IMR-90 (cell line): ENCODE measurements at regions not wholly inside any gene's neighbourhood (a gene's known extent, or its start where the extent isn't known, plus 50 kb on each side); places are given as distances from the start of the nearest gene placed in this dataset.

ENCODE experiments used
- ATAC-seq: fragments of 200-7000 bp; cut with Tn5 transposase; 2 replicates; pipeline ENCODE4 v1.9.1; 2020; ENCODE audit warnings: low read depth, mild to moderate bottlenecking, moderate library complexity
- BruUV-seq: library from RNA; stranded (reverse); fragments of 400-500 nt; replicated peaks from 2 replicates; lab custom pipeline; 2021; lab: Mats Ljungman, UMichigan
- CTCF ChIA-PET: fragments of 300-600 bp; formaldehyde crosslinking; extraction: SDS; loops from one replicate; lab custom pipeline; 2021; ENCODE audit warnings: antibody characterized with exemption; lab: Yijun Ruan, JAX
- POLR2A ChIA-PET: fragments of 300-600 bp; sonication (Branson Sonifier 250); formaldehyde crosslinking; loops from one replicate; lab custom pipeline; 2022; ENCODE audit warnings: antibody characterized with exemption; ENCODE audit not compliant: unreplicated experiment; lab: Charles Lee
- DNase-seq: peaks from one replicate; pipeline ENCODE4 v3.0.0; 2013
- H2AFZ ChIP-seq: replicated peaks from 2 replicates; pipeline ENCODE3; 2013; ENCODE audit warnings: low read length, mild to moderate bottlenecking; ENCODE audit not compliant: poor library complexity
- H2AK5ac ChIP-seq: 2 replicates; pipeline ENCODE4 v1.6.1; 2013; ENCODE audit warnings: low read depth, low read length, inconsistent platforms
- H2AK9ac ChIP-seq: replicated peaks from 2 replicates; pipeline ENCODE3; 2013; ENCODE audit warnings: mild to moderate bottlenecking, low read depth, low read length, moderate library complexity; ENCODE audit not compliant: poor library complexity
- H2BK120ac ChIP-seq: 2 replicates; pipeline ENCODE4 v1.6.1; 2013; ENCODE audit warnings: low read depth, low read length, inconsistent platforms
- H2BK15ac ChIP-seq: 3 replicates; pipeline ENCODE4 v1.6.1; 2013; ENCODE audit warnings: low read depth, low read length, inconsistent platforms
- H2BK20ac ChIP-seq: 2 replicates; pipeline ENCODE4 v1.6.1; 2013; ENCODE audit warnings: low read depth, mild to moderate bottlenecking, inconsistent platforms, low read length, moderate library complexity
- H2BK5ac ChIP-seq: 2 replicates; pipeline ENCODE4 v1.6.1; 2013; ENCODE audit warnings: mild to moderate bottlenecking, low read depth, low read length, inconsistent platforms; ENCODE audit not compliant: poor library complexity, severe bottlenecking
- H3K14ac ChIP-seq: replicated peaks from 2 replicates; pipeline ENCODE4 v1.6.1; 2013; ENCODE audit warnings: low read depth, low read length, inconsistent platforms
- H3K18ac ChIP-seq: 2 replicates; pipeline ENCODE4 v1.6.1; 2013; ENCODE audit warnings: low read depth, low read length, control low read depth
- H3K23ac ChIP-seq: 2 replicates; pipeline ENCODE4 v1.6.1; 2013; ENCODE audit warnings: low read depth, low read length, inconsistent platforms
- H3K27ac ChIP-seq: 2 replicates; pipeline ENCODE4 v1.5.1; 2013; ENCODE audit warnings: mild to moderate bottlenecking, control low read depth, low read length; ENCODE audit not compliant: insufficient read depth
- H3K27me3 ChIP-seq: 2 replicates; pipeline ENCODE4 v1.6.1; 2013; ENCODE audit warnings: low read length; ENCODE audit not compliant: control insufficient read depth, insufficient read depth
- H3K36me3 ChIP-seq: 2 replicates; pipeline ENCODE4 v1.6.1; 2013; ENCODE audit warnings: low read length, mixed read lengths; ENCODE audit not compliant: control insufficient read depth, insufficient read depth
- H3K4ac ChIP-seq: 2 replicates; pipeline ENCODE4 v1.6.1; 2013; ENCODE audit warnings: low read depth, low read length, inconsistent platforms
- H3K4me1 ChIP-seq: 2 replicates; pipeline ENCODE4 v1.6.1; 2013; ENCODE audit warnings: low read length, mixed read lengths; ENCODE audit not compliant: control insufficient read depth, insufficient read depth
- H3K4me2 ChIP-seq: 2 replicates; pipeline ENCODE4 v1.6.1; 2013; ENCODE audit warnings: low read depth, mild to moderate bottlenecking, control low read depth, low read length, moderate library complexity
- H3K4me3 ChIP-seq: 2 replicates; pipeline ENCODE4 v1.5.1; 2013; ENCODE audit warnings: low read depth, mild to moderate bottlenecking, control low read depth, low read length, moderate library complexity; ENCODE audit not compliant: insufficient read depth
- H3K56ac ChIP-seq: 2 replicates; pipeline ENCODE4 v1.6.1; 2013; ENCODE audit warnings: low read length, inconsistent platforms; ENCODE audit not compliant: insufficient read depth; ENCODE audit errors: extremely low read depth
- H3K79me1 ChIP-seq, 2 experiments: 2 replicates each; pipeline ENCODE4 v1.6.1; 2013; ENCODE audit warnings: low read length in 2 of 2, inconsistent platforms in 1 of 2, low read depth in 1 of 2
- H3K9ac ChIP-seq: 2 replicates; pipeline ENCODE4 v1.6.1; 2013; ENCODE audit warnings: low read depth, low read length, control low read depth
- H3K9me1 ChIP-seq: 2 replicates; pipeline ENCODE4 v1.6.1; 2013; ENCODE audit warnings: low read length, inconsistent platforms; ENCODE audit not compliant: insufficient read depth
- H3K9me3 ChIP-seq: 2 replicates; pipeline ENCODE4 v1.6.1; 2013; ENCODE audit warnings: low read length; ENCODE audit not compliant: control insufficient read depth, insufficient read depth
- H4K20me1 ChIP-seq: 2 replicates; pipeline ENCODE4 v1.6.1; 2013; ENCODE audit warnings: low read length, inconsistent platforms; ENCODE audit not compliant: insufficient read depth
- H4K5ac ChIP-seq: 2 replicates; pipeline ENCODE4 v1.6.1; 2013; ENCODE audit warnings: mild to moderate bottlenecking, low read depth, low read length, control low read depth
- H4K8ac ChIP-seq, 2 experiments: 2 replicates each; pipeline ENCODE4 v1.6.1; 2013; ENCODE audit warnings: low read depth in 2 of 2, low read length in 2 of 2, control low read depth in 1 of 2, inconsistent platforms in 1 of 2
- H4K91ac ChIP-seq: 2 replicates; pipeline ENCODE4 v1.6.1; 2013; ENCODE audit warnings: low read depth, low read length, inconsistent platforms; ENCODE audit not compliant: insufficient read depth
- BHLHE40 ChIP-seq: fragments of 150-350 bp; IDR thresholded peaks from 2 replicates; pipeline ENCODE4 v1.6.1; 2016; ENCODE audit warnings: mild to moderate bottlenecking, low read depth, low read length
- CEBPB ChIP-seq: IDR thresholded peaks from 2 replicates; pipeline ENCODE4 v1.6.1; 2012; ENCODE audit warnings: low read depth, low read length, improper control_type of control experiment
- CHD1 ChIP-seq: IDR thresholded peaks from 2 replicates; pipeline ENCODE4 v1.6.1; 2012; ENCODE audit warnings: low read depth, low read length, improper control_type of control experiment
- FOS ChIP-seq: fragments of 150-350 bp; IDR thresholded peaks from 2 replicates; pipeline ENCODE4 v1.6.1; 2016; ENCODE audit warnings: low read depth, low read length
- MAFK ChIP-seq: IDR thresholded peaks from 2 replicates; pipeline ENCODE4 v1.6.1; 2012; ENCODE audit warnings: low read depth, low read length, improper control_type of control experiment
- MAZ ChIP-seq: IDR thresholded peaks from 2 replicates; pipeline ENCODE4 v1.6.1; 2012; ENCODE audit warnings: low read depth, mild to moderate bottlenecking, low read length, improper control_type of control experiment, moderate library complexity, borderline replicate concordance
- MXI1 ChIP-seq: IDR thresholded peaks from 2 replicates; pipeline ENCODE4 v1.6.1; 2012; ENCODE audit warnings: low read depth, mild to moderate bottlenecking, low read length, moderate library complexity, borderline replicate concordance
- NFE2L2 ChIP-seq: fragments of 150-350 bp; IDR thresholded peaks from 2 replicates; pipeline ENCODE4 v1.6.1; 2016; ENCODE audit warnings: low read depth, mild to moderate bottlenecking, low read length
- POLR2A ChIP-seq: IDR thresholded peaks from 2 replicates; pipeline ENCODE4 v1.6.1; 2012; ENCODE audit warnings: mild to moderate bottlenecking, low read depth, low read length
- RAD21 ChIP-seq: IDR thresholded peaks from 2 replicates; pipeline ENCODE4 v1.6.1; 2012; ENCODE audit warnings: low read length, improper control_type of control experiment
- RCOR1 ChIP-seq: IDR thresholded peaks from 2 replicates; pipeline ENCODE4 v1.6.1; 2012; ENCODE audit warnings: mild to moderate bottlenecking, low read length, improper control_type of control experiment; ENCODE audit not compliant: insufficient replicate concordance
- RFX5 ChIP-seq: IDR thresholded peaks from 2 replicates; pipeline ENCODE4 v1.8.0; 2012; ENCODE audit warnings: low read depth, mild to moderate bottlenecking, low read length, moderate library complexity
- SMC3 ChIP-seq: fragments of 150-350 bp; IDR thresholded peaks from 2 replicates; pipeline ENCODE4 v1.6.1; 2016; ENCODE audit warnings: low read depth, mild to moderate bottlenecking, antibody characterized with exemption, low read length, moderate library complexity
- WGBS, 2 experiments: methylation state at CpG; one replicate each; pipeline versions ENCODE4 v1.1.5 to v1.1.7; 2013; ENCODE audit warnings: missing lambda C conversion rate in 2 of 2; ENCODE audit not compliant: insufficient read length in 1 of 2; ENCODE audit errors: extremely low coverage in 2 of 2; 5-methylcytosine and 5-hydroxymethylcytosine counted together
- dilution Hi-C: fragments of 300-500 bp; cut with HindIII; formaldehyde crosslinking; loops from one replicate; pipeline ENCODE4 v1.14.3; 2018; ENCODE audit warnings: low sequenced_read_pairs; ENCODE audit not compliant: unreplicated experiment
- in situ Hi-C: fragments of 300-500 bp; cut with MboI; formaldehyde crosslinking; loops from 3 replicates; pipeline ENCODE4 v1.14.3; 2019; ENCODE audit warnings: low sequenced_read_pairs, inconsistent platforms, mixed read lengths
- intact Hi-C: fragments of 100-400 bp; cut with micrococcal nuclease; formaldehyde crosslinking; loops from 2 replicates; pipeline ENCODE4 v1.10.0; 2022
- TF ChIP-seq, protein P1 (sequence below): conservative IDR thresholded peaks from 2 replicates; pipeline ENCODE4 v1.5.1; 2012; ENCODE audit warnings: mild to moderate bottlenecking, low read depth, low read length, improper control_type of control experiment
- TF ChIP-seq, protein P2 (sequence below): fragments of 150-350 bp; IDR thresholded peaks from 2 replicates; pipeline ENCODE4 v1.6.1; 2017; ENCODE audit warnings: mild to moderate bottlenecking, antibody characterized with exemption, low read length, low read depth
- TF ChIP-seq, protein P3 (sequence below): fragments of 150-350 bp; IDR thresholded peaks from 2 replicates; pipeline ENCODE4 v1.6.1; 2016; ENCODE audit warnings: low read depth, mild to moderate bottlenecking, low read length, moderate library complexity, borderline replicate concordance

DNA sequence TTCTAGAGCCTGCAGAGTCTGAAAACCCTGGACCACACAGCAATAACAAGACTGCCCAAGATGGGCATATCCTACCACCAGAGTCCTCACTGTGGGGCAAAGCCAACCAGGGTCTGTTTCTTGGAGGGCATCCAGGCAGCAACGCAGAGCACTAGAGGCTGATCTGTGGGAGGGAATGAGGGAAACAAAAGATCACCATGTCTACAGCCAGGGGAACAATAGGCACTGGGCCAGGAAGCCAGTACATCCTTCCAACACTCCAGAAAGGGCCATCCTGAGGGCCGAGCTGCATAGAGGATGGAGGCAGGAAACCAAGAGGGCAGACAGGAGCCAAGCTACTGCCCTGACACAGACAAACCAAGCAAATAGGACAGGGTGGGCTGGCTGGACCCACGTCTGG is 416.1 kb upstream of the IRX4 start:
- H3K9ac ChIP-seq, result no peak overlapping the region
- H3K4ac ChIP-seq, result no peak overlapping the region
- H3K4me2 ChIP-seq, result no peak overlapping the region
- dilution Hi-C loops (no loop called here), intact Hi-C loops (no loop called here), in situ Hi-C loops (no loop called here)
- H3K23ac ChIP-seq, result no peak overlapping the region
- no peak overlapping the region for H3K27ac ChIP-seq
- no peak for DNase-seq
- H2BK5ac ChIP-seq, result no peak overlapping the region
- no peaks in the 10 kb centered on the region for H3K27me3 ChIP-seq
- no peak for ATAC-seq
- H3K56ac ChIP-seq, result no peak overlapping the region
- H3K4me3 ChIP-seq, result no peak overlapping the region
- WGBS, 2 experiments, result no CpG with 5 or more reads among the region's 3 CpGs
- H2BK120ac ChIP-seq, result no peak overlapping the region
- POLR2A ChIA-PET, result no interaction called here
- no peaks in the 10 kb centered on the region for H3K36me3 ChIP-seq
- no peaks in the 10 kb centered on the region for H4K20me1 ChIP-seq
- no peak overlapping the region for H4K5ac ChIP-seq
- H3K4me1 ChIP-seq, result no peaks in the 10 kb centered on the region
- CTCF ChIA-PET, result no interaction called here
- no peaks in the 10 kb centered on the region for H3K79me1 ChIP-seq
- H2AK9ac ChIP-seq, result no peak overlapping the region
- no peak overlapping the region for H3K14ac ChIP-seq
- no peak overlapping the region for H2AFZ ChIP-seq
- no peaks in the 10 kb centered on the region for H3K9me1 ChIP-seq
- H2AK5ac ChIP-seq, result no peak overlapping the region
- no peak overlapping the region for H2BK20ac ChIP-seq
- no peak overlapping the region for H4K8ac ChIP-seq
- H3K9me3 ChIP-seq, result peaks cover 45% of the 10 kb centered on the region
- TF ChIP-seq NFE2L2 (no peak), RAD21 (no peak), CEBPB (no peak), MXI1 (no peak), BHLHE40 (no peak), RCOR1 (no peak), RFX5 (no peak), POLR2A (no peak), SMC3 (no peak), MAFK (no peak), CHD1 (no peak), MAZ (no peak), FOS (no peak)
- TF ChIP-seq, protein P1, sequence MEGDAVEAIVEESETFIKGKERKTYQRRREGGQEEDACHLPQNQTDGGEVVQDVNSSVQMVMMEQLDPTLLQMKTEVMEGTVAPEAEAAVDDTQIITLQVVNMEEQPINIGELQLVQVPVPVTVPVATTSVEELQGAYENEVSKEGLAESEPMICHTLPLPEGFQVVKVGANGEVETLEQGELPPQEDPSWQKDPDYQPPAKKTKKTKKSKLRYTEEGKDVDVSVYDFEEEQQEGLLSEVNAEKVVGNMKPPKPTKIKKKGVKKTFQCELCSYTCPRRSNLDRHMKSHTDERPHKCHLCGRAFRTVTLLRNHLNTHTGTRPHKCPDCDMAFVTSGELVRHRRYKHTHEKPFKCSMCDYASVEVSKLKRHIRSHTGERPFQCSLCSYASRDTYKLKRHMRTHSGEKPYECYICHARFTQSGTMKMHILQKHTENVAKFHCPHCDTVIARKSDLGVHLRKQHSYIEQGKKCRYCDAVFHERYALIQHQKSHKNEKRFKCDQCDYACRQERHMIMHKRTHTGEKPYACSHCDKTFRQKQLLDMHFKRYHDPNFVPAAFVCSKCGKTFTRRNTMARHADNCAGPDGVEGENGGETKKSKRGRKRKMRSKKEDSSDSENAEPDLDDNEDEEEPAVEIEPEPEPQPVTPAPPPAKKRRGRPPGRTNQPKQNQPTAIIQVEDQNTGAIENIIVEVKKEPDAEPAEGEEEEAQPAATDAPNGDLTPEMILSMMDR, result no peak
- TF ChIP-seq, protein P2, sequence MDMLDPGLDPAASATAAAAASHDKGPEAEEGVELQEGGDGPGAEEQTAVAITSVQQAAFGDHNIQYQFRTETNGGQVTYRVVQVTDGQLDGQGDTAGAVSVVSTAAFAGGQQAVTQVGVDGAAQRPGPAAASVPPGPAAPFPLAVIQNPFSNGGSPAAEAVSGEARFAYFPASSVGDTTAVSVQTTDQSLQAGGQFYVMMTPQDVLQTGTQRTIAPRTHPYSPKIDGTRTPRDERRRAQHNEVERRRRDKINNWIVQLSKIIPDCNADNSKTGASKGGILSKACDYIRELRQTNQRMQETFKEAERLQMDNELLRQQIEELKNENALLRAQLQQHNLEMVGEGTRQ, result no peak
- TF ChIP-seq, protein P3, sequence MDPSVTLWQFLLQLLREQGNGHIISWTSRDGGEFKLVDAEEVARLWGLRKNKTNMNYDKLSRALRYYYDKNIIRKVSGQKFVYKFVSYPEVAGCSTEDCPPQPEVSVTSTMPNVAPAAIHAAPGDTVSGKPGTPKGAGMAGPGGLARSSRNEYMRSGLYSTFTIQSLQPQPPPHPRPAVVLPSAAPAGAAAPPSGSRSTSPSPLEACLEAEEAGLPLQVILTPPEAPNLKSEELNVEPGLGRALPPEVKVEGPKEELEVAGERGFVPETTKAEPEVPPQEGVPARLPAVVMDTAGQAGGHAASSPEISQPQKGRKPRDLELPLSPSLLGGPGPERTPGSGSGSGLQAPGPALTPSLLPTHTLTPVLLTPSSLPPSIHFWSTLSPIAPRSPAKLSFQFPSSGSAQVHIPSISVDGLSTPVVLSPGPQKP, result no peak
- H3K18ac ChIP-seq, result no peak overlapping the region
- no TSS peak for BruUV-seq
- no peak overlapping the region for H4K91ac ChIP-seq
- H2BK15ac ChIP-seq, result no peak overlapping the region
